Smooth muscle cell (in vitro differentiated cells): ENCODE measurements at regions not wholly inside any gene's neighbourhood (a gene's known extent, or its start where the extent isn't known, plus 50 kb on each side); places are given as distances from the start of the nearest gene placed in this dataset.

Experiments
- DNase-seq: peaks from one replicate; lab custom pipeline; 2025; ENCODE audit not compliant: unreplicated experiment; lab: John Stamatoyannopoulos, UW
- H2AFZ ChIP-seq: fragments of 200-600 bp; sonication (generic); 2 replicates; pipeline ENCODE4 v1.6.0; 2016; ENCODE audit warnings: antibody characterized with exemption, low read depth, mild to moderate bottlenecking
- H3F3A ChIP-seq: fragments of 200-600 bp; sonication (generic); 2 replicates; pipeline ENCODE4 v1.6.0; 2017; ENCODE audit warnings: antibody characterized with exemption, low read depth
- H3K27ac ChIP-seq: fragments of 200-600 bp; sonication (generic); 2 replicates; pipeline ENCODE4 v1.5.1; 2016; ENCODE audit warnings: low read depth, mild to moderate bottlenecking
- H3K27me3 ChIP-seq: fragments of 200-600 bp; sonication (generic); 2 replicates; pipeline ENCODE4 v1.6.1; 2016; ENCODE audit warnings: low read depth, mild to moderate bottlenecking
- H3K36me3 ChIP-seq: fragments of 200-600 bp; sonication (generic); 2 replicates; pipeline ENCODE4 v1.5.1; 2016; ENCODE audit warnings: low read depth
- H3K4me1 ChIP-seq: fragments of 200-600 bp; sonication (generic); 2 replicates; pipeline ENCODE4 v1.5.1; 2016; ENCODE audit warnings: low read depth
- H3K4me2 ChIP-seq: fragments of 200-600 bp; sonication (generic); 2 replicates; pipeline ENCODE4 v1.6.0; 2016; ENCODE audit warnings: mild to moderate bottlenecking
- H3K4me3 ChIP-seq: fragments of 200-600 bp; sonication (generic); 2 replicates; pipeline ENCODE4 v1.5.1; 2016; ENCODE audit warnings: mild to moderate bottlenecking
- H3K79me2 ChIP-seq: fragments of 200-600 bp; sonication (generic); 2 replicates; pipeline ENCODE4 v1.6.0; 2016; ENCODE audit warnings: low read depth, mild to moderate bottlenecking
- H3K9ac ChIP-seq: fragments of 200-600 bp; sonication (generic); 2 replicates; pipeline ENCODE4 v1.6.0; 2016; ENCODE audit warnings: low read depth
- H3K9me3 ChIP-seq: fragments of 200-600 bp; sonication (generic); replicated peaks from 2 replicates; pipeline ENCODE4 v1.5.1; 2016; ENCODE audit warnings: low read depth
- H4K20me1 ChIP-seq: fragments of 200-600 bp; sonication (generic); 2 replicates; pipeline ENCODE4 v1.6.0; 2016; ENCODE audit warnings: low read depth
- WGBS: methylation state at CpG from one replicate; pipeline ENCODE4 v1.1.7; 2016; ENCODE audit warnings: low lambda C conversion rate; 5-methylcytosine and 5-hydroxymethylcytosine counted together
- TF ChIP-seq, protein P1 (sequence below): fragments of 200-600 bp; sonication (generic); IDR thresholded peaks from 2 replicates; pipeline ENCODE4 v1.5.1; 2017; ENCODE audit warnings: borderline replicate concordance, mild to moderate bottlenecking, antibody characterized with exemption; ENCODE audit not compliant: insufficient read depth, poor library complexity, severe bottlenecking

- Histone ChIP-seq H3K4me2 (no peak overlapping the region), H3K79me2 (no peaks in the 10 kb centered on the region), H3K4me1 (peaks cover 28% of the 10 kb centered on the region), H3F3A (peaks cover 12% of the 10 kb centered on the region), H3K9ac (no peak overlapping the region), H3K36me3 (no peaks in the 10 kb centered on the region), H3K27ac (peak overlapping the region; percentile 89), H3K27me3 (no peaks in the 10 kb centered on the region), H3K4me3 (no peak overlapping the region), H3K9me3 (no peaks in the 10 kb centered on the region), H2AFZ (no peak overlapping the region), H4K20me1 (no peaks in the 10 kb centered on the region)
- 91% methylated on average over 1 of the region's 1 CpG for WGBS
- DNase-seq, result no peak
- TF ChIP-seq, protein P1, sequence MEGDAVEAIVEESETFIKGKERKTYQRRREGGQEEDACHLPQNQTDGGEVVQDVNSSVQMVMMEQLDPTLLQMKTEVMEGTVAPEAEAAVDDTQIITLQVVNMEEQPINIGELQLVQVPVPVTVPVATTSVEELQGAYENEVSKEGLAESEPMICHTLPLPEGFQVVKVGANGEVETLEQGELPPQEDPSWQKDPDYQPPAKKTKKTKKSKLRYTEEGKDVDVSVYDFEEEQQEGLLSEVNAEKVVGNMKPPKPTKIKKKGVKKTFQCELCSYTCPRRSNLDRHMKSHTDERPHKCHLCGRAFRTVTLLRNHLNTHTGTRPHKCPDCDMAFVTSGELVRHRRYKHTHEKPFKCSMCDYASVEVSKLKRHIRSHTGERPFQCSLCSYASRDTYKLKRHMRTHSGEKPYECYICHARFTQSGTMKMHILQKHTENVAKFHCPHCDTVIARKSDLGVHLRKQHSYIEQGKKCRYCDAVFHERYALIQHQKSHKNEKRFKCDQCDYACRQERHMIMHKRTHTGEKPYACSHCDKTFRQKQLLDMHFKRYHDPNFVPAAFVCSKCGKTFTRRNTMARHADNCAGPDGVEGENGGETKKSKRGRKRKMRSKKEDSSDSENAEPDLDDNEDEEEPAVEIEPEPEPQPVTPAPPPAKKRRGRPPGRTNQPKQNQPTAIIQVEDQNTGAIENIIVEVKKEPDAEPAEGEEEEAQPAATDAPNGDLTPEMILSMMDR, result no peak
Observed at GRCh38 chr11:95557376-95557775, 232.2 kb downstream of the FAM76B start.

DNA sequence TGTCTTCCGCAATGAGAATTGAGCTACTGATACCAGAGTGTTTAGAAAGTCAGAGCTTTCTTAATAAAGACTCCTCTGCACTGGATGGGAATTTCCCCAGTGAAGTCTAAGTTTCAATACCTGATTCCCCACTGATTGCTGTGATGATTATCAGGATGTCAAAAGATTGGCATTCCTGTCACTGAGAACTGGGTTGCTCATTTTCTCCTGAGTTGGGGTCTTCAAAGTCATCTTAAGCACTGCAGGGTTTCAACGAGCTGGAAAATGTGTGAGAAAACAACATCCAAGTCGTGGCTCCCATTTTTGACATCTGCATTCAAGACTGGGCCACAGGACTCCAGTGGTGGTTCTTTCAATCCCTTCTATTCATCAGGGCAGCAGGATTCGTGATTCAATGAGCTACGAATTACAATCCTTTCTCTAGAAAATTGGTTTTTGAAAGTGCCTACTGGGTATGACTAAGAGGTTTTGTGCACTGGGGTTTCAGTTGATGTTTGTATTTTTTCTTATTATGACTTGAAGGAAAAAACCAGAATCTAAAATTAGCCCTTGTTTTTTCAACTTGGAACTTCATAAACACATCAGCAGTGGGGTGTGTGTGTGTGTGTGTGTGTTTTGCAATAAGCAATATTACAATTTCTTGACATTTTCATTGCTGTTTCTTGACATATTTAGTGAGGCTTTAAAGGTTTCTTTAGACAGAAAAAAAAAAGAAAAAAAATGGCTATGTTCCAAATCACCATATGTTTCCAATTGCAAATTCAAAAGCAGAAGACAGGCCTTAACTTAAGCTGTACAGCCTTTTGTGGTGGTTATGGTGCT, 233.0 kb downstream of the FAM76B start:
- H3K36me3 ChIP-seq, result no peaks in the 10 kb centered on the region
- peaks cover 28% of the 10 kb centered on the region for H3K4me1 ChIP-seq
- peak overlapping the region; percentile 8 for H2AFZ ChIP-seq
- peak overlapping the region; percentile 89 for H3K27ac ChIP-seq
- no peak overlapping the region for H3K4me3 ChIP-seq
- DNase-seq, result no peak
- H3K79me2 ChIP-seq, result no peaks in the 10 kb centered on the region
- H4K20me1 ChIP-seq, result no peaks in the 10 kb centered on the region
- H3K9me3 ChIP-seq, result no peaks in the 10 kb centered on the region
- H3K27me3 ChIP-seq, result no peaks in the 10 kb centered on the region
- TF ChIP-seq, protein P1, result no peak
- H3K4me2 ChIP-seq, result peak overlapping the region; percentile 49
- WGBS, result 33% methylated on average over 5 of the region's 5 CpGs
- peaks cover 12% of the 10 kb centered on the region for H3F3A ChIP-seq
- no peak overlapping the region for H3K9ac ChIP-seq

DNA sequence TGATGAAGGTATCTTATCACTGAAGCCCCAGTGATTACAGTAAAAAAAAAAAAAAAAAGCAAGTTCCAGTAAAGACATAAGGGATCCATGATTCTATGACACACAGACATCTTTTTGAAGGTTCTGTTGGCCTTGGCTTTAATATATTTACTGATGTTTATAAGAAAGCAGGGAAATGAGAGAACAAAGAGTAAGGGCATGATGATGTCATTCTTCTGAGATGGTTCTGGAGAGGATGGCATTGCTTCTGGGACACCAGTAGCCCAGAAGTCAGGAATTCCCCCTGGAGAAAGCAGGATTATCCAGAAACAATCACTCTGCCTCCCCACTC, 233.6 kb downstream of the FAM76B start:
- Histone ChIP-seq H2AFZ (peak overlapping the region; percentile 8), H3K9ac (no peak overlapping the region), H3K27ac (peak overlapping the region; percentile 89), H3K9me3 (no peaks in the 10 kb centered on the region), H4K20me1 (no peaks in the 10 kb centered on the region), H3K4me1 (peaks cover 28% of the 10 kb centered on the region), H3K27me3 (no peaks in the 10 kb centered on the region), H3F3A (peaks cover 12% of the 10 kb centered on the region), H3K4me3 (no peak overlapping the region), H3K36me3 (no peaks in the 10 kb centered on the region), H3K4me2 (peak overlapping the region; percentile 49), H3K79me2 (no peaks in the 10 kb centered on the region)
- TF ChIP-seq, protein P1, result no peak
- no peak for DNase-seq

DNA sequence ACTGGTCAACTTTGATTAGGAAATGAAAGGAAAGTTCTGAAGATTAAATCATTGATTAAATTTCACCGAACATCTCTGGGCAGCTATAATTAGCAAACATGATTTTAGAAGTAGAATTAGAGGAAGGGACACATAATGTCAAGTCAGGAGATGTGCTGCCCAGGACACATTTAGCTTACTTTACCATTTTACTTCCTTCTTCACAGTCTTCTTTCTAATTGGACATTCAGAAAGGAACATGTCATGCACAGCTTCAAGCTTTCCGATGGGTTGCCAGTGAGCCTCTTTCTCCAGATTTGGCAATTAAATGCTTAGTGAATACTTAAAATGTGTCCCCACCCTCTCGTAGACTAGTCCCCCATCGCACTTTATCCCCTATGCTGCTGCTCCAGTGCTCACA, 234.7 kb downstream of the FAM76B start:
- Histone ChIP-seq H3K36me3 (no peaks in the 10 kb centered on the region), H3K27me3 (no peaks in the 10 kb centered on the region), H3K79me2 (no peaks in the 10 kb centered on the region), H4K20me1 (no peaks in the 10 kb centered on the region), H3K4me1 (peaks cover 28% of the 10 kb centered on the region), H2AFZ (no peak overlapping the region), H3K9ac (no peak overlapping the region), H3K27ac (peak overlapping the region; percentile 89), H3K4me3 (no peak overlapping the region), H3K9me3 (no peaks in the 10 kb centered on the region), H3K4me2 (peak overlapping the region; percentile 23), H3F3A (peaks cover 12% of the 10 kb centered on the region)
- no peak for DNase-seq
- WGBS, result 73% methylated on average over 4 of the region's 4 CpGs
- TF ChIP-seq, protein P1, result no peak
